ENCODE measurements at regions not wholly inside any gene's neighbourhood (a gene's known extent, or its start where the extent isn't known, plus 50 kb on each side); places are given as distances from the start of the nearest gene placed in this dataset.

GRCh38 chr11:81033779-81034540 is 1593.1 kb upstream of the TENM4 start:
- H3K79me2 ChIP-seq (ENCODE audit: control insufficient read depth, insufficient read depth, low read length): no peaks in the 10 kb centered on the region
- DNase-seq (ENCODE audit: low read depth, low spot score) (no peak), ATAC-seq (no peak), FAIRE-seq (no peak)
- H3K4me3 ChIP-seq: no peak overlapping the region
- no peaks in the 10 kb centered on the region for H3K4me1 ChIP-seq (ENCODE audit: control insufficient read depth, insufficient read depth, low read length)
- intact Hi-C loops (cut with micrococcal nuclease; ENCODE audit: unreplicated experiment): no loop called here
- peaks cover 0 to 2% of the 10 kb centered on the region in 2 experiments; a peak in 1 of 4 replicates for H3K27me3 ChIP-seq (replicated peaks in 1 of 2; ENCODE audit: control insufficient read depth in 2 of 2, insufficient read depth in 2 of 2, low read length in 1 of 2)
- H3K27ac ChIP-seq (ENCODE audit: control insufficient read depth, insufficient read depth): no peak overlapping the region
- POLR2A ChIA-PET: no interaction called here
- 39% methylated on average over 6 of the region's 6 CpGs for WGBS (ENCODE audit: insufficient coverage, insufficient replicate concordance, low lambda C conversion rate, missing lambda C conversion rate)
- no peaks in the 10 kb centered on the region for H3K9me3 ChIP-seq (replicated peaks; ENCODE audit: control insufficient read depth, insufficient read depth, low read length)
- CTCF ChIA-PET: no interaction called here
- no peaks in the 10 kb centered on the region for H4K20me1 ChIP-seq (ENCODE audit: control insufficient read depth, insufficient read depth)
- BruUV-seq (replicated peaks): no TSS peak
- no peak overlapping the region for H2AFZ ChIP-seq (ENCODE audit: control insufficient read depth, low read depth, low read length)
- no peak overlapping the region for H3K4me2 ChIP-seq (ENCODE audit: control insufficient read depth, insufficient read depth)
- H3K9ac ChIP-seq (ENCODE audit: control insufficient read depth, insufficient read depth, low read length): no peak overlapping the region
- SMC1A ChIA-PET (ENCODE audit: uncharacterized antibody, unreplicated experiment): no interaction called here
- TF ChIP-seq ATF7 (IDR thresholded peaks at IDR 0.05; ENCODE audit: low read depth) (no peak), IKZF2 (IDR thresholded peaks at IDR 0.05) (no peak), SP1 (IDR thresholded peaks at IDR 0.05; ENCODE audit: low read depth, low read length) (no peak), CEBPB (IDR thresholded peaks at IDR 0.05; ENCODE audit: borderline replicate concordance in 1 of 2, low read depth in 2 of 2, low read length in 2 of 2) (no peak), RELA (IDR thresholded peaks at IDR 0.05; ENCODE audit: borderline replicate concordance, partially characterized antibody) (no peak), POLR2AphosphoS5 (IDR thresholded peaks at IDR 0.05; ENCODE audit: low read length) (no peak), ELK1 (IDR thresholded peaks at IDR 0.05; ENCODE audit: low read depth, low read length) (no peak), SMC3 (IDR thresholded peaks at IDR 0.05; ENCODE audit: borderline replicate concordance, low read length) (no peak), NFYA (IDR thresholded peaks at IDR 0.05; ENCODE audit: borderline replicate concordance, low read depth, low read length) (no peak), CBX5 (IDR thresholded peaks at IDR 0.05; ENCODE audit: low read depth) (no peak), KAT2A (conservative IDR thresholded peaks at IDR 0.05; ENCODE audit: control insufficient read depth, low read depth, low read length) (no peak), IKZF1 (conservative IDR thresholded peaks at IDR 0.05) (no peak), RAD21 (IDR thresholded peaks at IDR 0.05; ENCODE audit: insufficient read depth, low read depth, low read length) (no peak), ZNF384 (IDR thresholded peaks at IDR 0.05; ENCODE audit: borderline replicate concordance, low read depth, low read length) (no peak), ETV6 (conservative IDR thresholded peaks at IDR 0.05 in 1 of 2, IDR thresholded peaks at IDR 0.05 in 1 of 2; ENCODE audit: borderline replicate concordance in 1 of 2, low read depth in 1 of 2) (no peak), SIN3A (IDR thresholded peaks at IDR 0.05; ENCODE audit: low read depth, low read length) (no peak), HSF1 (IDR thresholded peaks at IDR 0.05; ENCODE audit: low read depth, low read length) (no peak)
- in situ Hi-C loops (cut with MboI): no loop called here
- no peaks in the 10 kb centered on the region for H3K36me3 ChIP-seq (ENCODE audit: control insufficient read depth in 2 of 2, insufficient read depth in 2 of 2, low read length in 1 of 2)
- RAD21 ChIA-PET (ENCODE audit: unreplicated experiment): no interaction called here
